Breast epithelium (tissue), 3 donors: ENCODE measurements at regions not wholly inside any gene's neighbourhood (a gene's known extent, or its start where the extent isn't known, plus 50 kb on each side); places are given as distances from the start of the nearest gene placed in this dataset.

Experiments
- POLR2AphosphoS5 ChIP-seq, 3 donors: sonication (generic); formaldehyde crosslinking; IDR thresholded peaks; one replicate each; pipeline ENCODE4 v1.6.1; 2017; ENCODE audit warnings: antibody characterized with exemption in 3 of 3
- TF ChIP-seq, protein P1 (sequence below), 3 donors: fragments of 450-650 bp; IDR thresholded peaks; one replicate each; pipeline ENCODE4 v1.5.1; 2016 to 2017; ENCODE audit warnings: antibody characterized with exemption in 3 of 3, mild to moderate bottlenecking in 3 of 3, moderate library complexity in 3 of 3

- TF ChIP-seq, protein P1, sequence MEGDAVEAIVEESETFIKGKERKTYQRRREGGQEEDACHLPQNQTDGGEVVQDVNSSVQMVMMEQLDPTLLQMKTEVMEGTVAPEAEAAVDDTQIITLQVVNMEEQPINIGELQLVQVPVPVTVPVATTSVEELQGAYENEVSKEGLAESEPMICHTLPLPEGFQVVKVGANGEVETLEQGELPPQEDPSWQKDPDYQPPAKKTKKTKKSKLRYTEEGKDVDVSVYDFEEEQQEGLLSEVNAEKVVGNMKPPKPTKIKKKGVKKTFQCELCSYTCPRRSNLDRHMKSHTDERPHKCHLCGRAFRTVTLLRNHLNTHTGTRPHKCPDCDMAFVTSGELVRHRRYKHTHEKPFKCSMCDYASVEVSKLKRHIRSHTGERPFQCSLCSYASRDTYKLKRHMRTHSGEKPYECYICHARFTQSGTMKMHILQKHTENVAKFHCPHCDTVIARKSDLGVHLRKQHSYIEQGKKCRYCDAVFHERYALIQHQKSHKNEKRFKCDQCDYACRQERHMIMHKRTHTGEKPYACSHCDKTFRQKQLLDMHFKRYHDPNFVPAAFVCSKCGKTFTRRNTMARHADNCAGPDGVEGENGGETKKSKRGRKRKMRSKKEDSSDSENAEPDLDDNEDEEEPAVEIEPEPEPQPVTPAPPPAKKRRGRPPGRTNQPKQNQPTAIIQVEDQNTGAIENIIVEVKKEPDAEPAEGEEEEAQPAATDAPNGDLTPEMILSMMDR (IDR thresholded peaks at IDR 0.05), result no peak
- TF ChIP-seq POLR2AphosphoS5 (IDR thresholded peaks at IDR 0.05), result no peak
Measured at GRCh38 chr16:59356709-59357108, 622.6 kb upstream of the GOT2 start.
